GM18502 (cell line): ENCODE measurements at regions not wholly inside any gene's neighbourhood (a gene's known extent, or its start where the extent isn't known, plus 50 kb on each side); places are given as distances from the start of the nearest gene placed in this dataset.

ENCODE experiments used
- ATAC-seq: cut with Tn5 transposase; IDR thresholded peaks from one replicate; pipeline ENCODE4 v1.9.1; 2021; ENCODE audit warnings: mild to moderate bottlenecking; ENCODE audit not compliant: unreplicated experiment, poor library complexity

DNA sequence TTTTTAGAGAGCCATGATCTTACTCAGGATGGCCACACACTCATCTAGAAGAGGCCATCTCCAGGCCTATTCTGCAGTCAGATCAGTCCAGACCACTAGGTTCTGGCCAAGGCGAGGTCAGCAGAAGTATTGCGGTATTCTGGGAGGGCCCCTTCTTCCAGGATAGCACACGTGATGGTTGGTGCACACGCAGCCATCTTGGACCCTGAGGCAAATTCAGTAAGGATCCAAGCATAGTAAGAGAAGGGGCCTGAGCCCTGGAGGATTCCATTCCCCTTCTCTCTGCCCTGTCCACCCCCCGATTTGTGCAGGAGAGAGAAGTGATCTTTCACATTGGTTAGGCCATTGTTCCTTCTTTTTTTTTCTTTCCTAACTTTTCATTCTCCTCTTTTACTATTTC is 957.9 kb downstream of the BRD1 start:
- no peak for ATAC-seq

GRCh38 chr22:48869161-48869560 is 958.5 kb downstream of the BRD1 start:
- no peak for ATAC-seq

DNA sequence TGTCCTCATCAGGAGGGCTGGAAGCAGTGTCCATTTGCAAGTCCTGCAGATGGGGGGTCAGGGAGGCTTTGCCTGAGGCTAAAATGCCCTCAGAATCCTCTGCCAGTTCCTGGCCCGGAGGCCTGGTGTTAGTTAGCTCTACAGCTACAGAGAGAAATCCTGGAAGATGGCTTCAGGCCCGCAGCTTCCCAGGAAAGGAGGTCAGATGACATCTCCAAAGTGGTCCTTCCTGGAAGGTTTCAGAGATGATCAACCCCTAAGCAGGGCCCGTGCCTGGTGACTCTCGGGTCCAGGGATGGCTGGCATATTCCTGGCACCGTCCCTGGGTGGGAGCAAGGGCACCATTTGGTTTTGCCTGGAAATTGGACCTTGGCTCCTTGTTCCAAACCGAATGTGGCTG is 959.1 kb downstream of the BRD1 start:
- ATAC-seq, result no peak

DNA sequence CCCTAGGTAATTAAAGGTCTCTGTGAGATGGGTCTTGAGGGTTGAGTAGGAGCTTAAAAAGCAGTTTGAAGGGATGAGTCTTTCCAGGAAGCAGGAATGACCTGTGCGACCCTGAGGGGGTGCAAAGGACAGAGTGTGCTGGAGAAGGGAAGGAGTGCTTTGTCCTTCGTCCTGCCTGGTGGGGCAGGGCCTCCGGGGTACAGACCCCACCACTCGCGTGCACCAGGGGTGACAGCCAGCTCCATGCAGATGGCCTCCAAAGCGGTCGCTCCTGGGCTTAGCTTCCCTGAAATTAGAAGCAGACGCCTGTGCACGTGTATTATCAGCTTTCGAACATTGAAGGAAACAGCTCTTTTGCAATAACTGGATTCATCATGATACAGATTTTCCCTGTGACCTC is 959.8 kb downstream of the BRD1 start:
- ATAC-seq, result no peak

GRCh38 chr22:48866906-48867681 is 960.6 kb downstream of the BRD1 start:
- no peak for ATAC-seq

GRCh38 chr22:48864748-48865147 is 962.9 kb downstream of the BRD1 start:
- no peak for ATAC-seq

DNA sequence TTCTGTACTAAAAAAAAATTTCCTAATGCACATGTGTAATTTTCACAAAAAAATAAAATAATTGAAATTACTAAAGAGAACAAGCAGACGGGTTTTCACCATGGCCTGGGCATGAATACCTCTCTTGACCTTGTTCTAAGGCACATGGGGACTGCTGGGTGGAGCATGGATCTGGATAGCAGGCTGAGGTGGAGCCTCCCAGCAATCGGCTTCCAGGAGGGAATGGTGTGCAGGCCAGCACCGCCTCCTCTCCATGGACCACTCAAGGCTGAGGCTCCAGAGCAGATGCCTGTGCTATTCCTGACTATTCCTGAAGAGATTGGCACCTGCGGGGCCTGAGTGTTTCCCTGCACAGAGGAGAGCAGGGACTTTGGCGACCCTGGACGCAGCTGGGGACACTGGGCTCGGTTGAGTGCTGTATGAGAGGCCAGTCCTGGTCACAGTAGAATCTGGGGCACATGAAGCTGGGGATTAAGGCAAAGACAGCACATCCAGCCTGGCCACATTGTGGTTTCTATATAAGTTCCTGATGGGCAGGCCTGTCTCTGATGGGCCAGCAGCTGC is 963.6 kb downstream of the BRD1 start:
- ATAC-seq, result no peak

DNA sequence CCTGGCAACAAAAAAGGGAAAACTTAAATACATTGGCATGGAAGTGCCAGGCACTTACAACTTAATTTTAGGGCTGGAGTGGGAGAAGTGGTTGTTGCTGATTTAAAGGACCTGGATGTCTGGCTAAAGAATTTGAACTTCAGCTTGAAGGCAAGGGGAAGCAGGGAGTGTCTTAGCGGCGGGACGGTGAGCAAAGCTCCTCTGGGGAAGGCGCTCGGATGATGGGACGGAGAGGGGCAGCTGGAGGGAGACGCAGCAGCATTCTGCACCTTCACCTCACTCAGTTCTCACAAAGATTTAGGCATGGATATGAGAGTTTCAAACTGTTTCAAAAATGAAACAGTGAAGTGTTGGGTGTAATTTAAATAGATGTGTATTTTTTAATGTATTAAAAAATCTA is 967.1 kb downstream of the BRD1 start:
- no peak for ATAC-seq

- ATAC-seq, result no peak
Observed at GRCh38 chr22:48858856-48859255, 968.8 kb downstream of the BRD1 start.

DNA sequence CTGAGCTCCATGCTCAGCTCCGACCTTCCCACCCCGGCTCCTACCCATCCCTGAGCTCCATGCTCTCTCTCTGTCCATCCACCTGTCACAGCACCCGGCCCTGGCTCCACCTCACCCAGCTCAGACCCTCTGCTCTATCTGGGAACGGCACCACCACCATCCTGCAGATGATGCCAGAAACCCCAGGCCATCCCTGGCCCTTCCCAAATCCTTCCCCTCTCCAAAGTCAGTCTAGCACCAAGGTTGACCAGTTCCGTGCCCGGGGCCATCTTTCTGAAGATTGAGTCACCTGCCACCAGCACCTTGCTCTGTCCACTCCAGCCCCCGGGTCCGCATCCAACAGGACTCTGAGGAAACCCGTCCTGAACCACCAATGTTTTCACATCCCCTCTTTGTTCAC is 969.6 kb downstream of the BRD1 start:
- ATAC-seq, result no peak

DNA sequence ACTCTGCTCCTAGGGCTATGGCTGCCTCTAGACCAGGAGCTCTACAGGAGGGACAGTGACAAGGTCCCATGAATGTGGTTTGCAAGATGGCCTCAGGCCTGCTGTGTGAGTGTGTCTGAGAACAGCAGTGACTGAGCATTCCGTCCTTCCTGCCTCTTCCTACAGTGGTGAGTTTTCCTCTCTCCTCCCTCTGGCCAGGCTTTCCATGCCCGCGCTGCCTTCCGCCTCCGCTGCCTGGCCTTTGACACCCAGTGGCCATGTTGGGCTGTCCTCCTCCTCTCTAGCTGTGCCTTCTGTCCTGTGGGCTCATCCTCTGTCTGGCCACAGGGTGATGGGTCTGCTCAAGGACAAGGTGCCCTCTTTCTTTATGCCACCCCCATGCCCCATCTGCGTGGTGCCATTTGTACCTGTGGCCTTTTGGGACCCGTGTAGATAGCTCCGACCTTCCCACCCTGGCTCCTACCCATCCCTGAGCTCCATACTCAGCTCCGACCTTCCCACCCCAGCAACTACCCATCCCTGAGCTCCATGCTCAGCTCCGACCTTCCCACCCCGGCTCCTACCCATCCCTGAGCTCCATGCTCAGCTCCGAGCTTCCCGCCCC is 970.4 kb downstream of the BRD1 start:
- no peak for ATAC-seq

- ATAC-seq, result no peak
Observed at GRCh38 chr22:48856308-48856615, 971.4 kb downstream of the BRD1 start.

DNA sequence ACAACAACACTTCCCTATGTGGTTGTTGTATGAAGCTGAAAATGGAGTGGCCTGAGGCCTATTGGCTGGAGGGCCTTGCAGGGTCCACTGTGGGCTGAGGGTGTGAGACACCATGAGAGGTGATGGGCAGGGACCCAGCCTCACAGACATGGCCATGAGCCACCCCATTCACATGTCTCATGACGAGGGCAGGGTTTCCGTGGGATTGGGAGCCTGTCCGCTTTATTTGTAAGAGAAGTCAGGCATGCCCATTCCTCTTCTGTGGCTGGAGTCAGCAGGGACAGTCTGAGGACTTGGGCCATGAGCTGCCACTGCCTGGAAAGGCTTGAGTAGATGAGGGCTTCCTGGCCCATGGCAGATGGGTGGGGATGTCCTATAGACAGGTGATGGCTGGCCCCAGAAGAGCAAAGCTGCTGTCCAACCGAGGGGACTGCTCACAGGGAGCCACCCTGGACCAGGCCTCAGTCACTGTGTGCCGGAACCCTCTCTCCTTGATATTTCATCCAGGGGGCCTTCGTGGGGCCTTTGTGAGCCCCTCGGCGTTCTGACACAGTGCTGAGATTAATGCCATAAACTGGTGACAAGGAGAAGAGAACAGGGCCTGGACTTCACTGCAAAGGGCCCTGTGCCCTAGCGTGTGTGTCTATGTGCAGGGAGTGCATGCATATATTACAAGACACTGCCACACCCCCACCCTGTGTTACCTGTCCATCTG is 971.9 kb downstream of the BRD1 start:
- no peak for ATAC-seq

DNA sequence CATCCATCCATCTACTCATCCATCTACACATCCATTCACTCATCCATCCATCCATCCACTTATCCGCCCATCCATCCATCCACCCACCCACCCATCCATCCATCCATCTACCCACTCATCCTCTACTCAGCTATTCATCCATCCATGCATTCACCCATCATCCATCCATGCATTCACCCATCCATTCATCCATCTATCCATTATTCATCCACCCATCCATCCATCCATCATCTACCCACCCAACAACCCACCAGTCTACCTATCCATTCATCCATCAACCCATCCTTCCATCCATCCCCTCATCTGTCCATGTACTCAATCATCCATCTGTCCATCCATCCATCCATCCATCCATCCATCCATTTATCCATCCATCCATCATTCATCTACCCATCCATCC is 972.7 kb downstream of the BRD1 start:
- no peak for ATAC-seq

DNA sequence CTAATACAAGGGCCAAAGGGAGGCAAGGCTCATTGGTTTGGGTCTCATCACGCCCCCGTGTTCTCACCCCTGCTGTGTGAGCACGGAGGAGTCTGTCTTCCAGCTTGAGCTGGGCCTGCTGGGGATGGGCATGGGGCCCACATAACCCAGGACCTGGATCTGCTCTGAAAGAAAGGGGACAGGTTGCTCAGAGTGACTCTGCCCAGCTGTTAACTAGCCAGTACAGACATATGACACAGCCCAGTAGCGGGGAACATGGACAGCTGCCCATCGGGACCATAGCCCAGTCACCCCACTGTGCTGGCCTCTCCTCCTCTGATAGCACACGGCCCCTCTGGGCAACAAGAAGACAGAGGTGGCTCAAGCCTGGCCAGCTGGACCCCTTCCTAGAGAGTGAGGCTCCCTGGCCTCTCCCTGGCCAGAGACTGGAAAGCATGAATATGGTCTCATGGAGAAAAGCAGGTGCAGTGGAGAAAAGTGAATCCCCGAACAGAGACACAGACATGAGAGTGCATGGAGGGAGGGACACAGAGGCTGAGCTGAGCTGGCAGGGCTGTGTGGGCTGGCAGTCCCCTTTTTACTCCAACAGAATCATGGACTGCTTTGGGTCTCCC is 973.9 kb downstream of the BRD1 start:
- no peak for ATAC-seq

- no peak for ATAC-seq
Observed at GRCh38 chr22:48851933-48852549, 975.6 kb downstream of the BRD1 start.

DNA sequence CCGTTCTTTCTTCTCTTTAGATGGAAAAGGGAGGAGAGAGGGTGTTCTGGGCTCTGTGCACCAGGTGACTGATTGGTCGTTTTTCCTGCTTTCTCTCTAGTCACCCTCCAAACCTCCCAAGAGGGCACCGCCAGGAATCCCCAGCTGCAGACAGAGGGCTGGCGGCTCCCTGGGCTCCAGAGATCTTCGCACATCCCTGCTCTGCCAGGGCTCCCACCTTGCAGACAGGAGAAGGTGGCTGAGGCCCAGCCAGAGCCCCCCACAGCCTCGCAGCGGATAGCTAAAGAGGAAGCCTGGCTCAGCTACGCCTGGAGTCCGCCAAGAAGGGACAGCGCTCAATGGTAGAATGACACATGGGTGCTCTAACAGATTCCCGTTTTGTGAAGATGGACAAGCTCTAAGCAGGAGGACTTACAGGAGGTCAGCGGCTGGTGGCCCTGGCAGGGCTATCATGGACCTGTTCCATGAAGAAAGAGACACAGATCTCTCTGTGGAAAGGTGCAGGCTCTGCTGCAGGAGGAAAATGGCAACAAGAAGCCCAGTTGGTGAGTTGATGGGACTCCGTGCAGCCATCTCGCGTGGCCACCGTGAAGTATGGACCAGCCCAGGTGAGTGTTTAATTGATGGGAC is 976.9 kb downstream of the BRD1 start:
- no peak for ATAC-seq

DNA sequence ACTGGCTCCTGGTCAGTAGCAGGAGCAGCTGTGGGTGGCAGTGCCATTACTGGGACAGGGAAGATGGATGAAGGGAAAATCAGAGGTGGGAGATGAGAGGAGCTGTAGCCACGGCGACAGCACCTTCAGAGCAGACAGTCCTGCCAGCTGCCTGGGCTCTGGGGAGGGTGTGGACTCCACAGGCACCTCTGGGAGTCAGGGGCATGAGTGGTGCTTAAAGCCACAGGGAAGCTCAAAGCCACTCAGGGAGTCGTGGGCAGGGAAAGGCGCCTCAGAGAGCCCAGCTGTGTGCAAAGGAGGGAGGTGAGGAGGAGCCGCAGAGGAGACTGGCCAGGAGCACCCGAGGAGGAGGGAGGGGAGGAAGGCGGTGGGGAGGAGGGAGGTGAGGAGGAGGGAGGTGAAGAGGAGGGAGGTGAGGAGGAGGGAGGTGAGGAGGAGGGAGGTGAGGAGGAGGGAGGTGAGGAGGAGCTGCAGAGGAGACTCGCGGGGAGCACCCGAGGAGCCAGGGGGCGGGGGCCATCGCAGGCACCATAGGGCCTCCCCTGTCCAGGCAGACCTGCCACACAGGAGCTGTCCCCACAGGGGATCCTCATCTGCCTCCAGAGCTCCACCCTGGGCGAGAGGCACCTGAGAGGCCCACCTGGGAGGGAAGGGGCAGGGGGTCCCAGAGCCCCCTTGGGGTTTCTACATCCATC is 977.6 kb downstream of the BRD1 start:
- no peak for ATAC-seq

GRCh38 chr22:48849219-48849912 is 978.3 kb downstream of the BRD1 start:
- ATAC-seq, result no peak
